ENCODE measurements at regions not wholly inside any gene's neighbourhood (a gene's known extent, or its start where the extent isn't known, plus 50 kb on each side); places are given as distances from the start of the nearest gene placed in this dataset.

DNA sequence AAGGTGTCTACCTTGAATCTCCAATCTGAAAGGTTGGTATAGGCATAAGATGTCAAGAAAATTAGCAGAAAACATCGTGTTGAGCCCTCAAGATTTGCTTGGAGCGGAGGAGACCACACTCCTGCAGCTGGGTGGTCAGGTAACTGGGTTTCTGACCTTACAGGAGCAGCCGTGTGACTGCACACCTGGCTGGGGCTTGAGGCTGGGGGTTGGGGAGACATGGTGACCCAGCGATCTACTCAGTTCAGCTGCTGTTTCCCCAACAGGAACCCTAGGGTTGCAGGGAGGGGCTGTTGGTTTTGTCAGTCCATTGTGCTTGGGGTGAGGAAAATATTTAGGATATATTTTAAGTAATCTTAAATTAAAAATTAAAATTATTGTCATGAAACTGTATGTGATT is 147.0 kb upstream of the ZNF32 start:
- H3K27ac ChIP-seq, result no peak overlapping the region
- no peak for DNase-seq (ENCODE audit: low read depth, low spot score)

- no peak overlapping the region for H3K27ac ChIP-seq
- DNase-seq (ENCODE audit: low read depth, low spot score), result no peak
These were observed 146.4 kb upstream of the ZNF32 start for GRCh38 chr10:43795093-43795492.

- no peak overlapping the region for H3K27ac ChIP-seq
- DNase-seq (ENCODE audit: low read depth, low spot score), result no peak
These were observed 145.6 kb upstream of the ZNF32 start for GRCh38 chr10:43794181-43794815.

GRCh38 chr10:43793704-43794103 is 145.0 kb upstream of the ZNF32 start:
- DNase-seq (ENCODE audit: low read depth, low spot score), result no peak
- no peak overlapping the region for H3K27ac ChIP-seq

DNA sequence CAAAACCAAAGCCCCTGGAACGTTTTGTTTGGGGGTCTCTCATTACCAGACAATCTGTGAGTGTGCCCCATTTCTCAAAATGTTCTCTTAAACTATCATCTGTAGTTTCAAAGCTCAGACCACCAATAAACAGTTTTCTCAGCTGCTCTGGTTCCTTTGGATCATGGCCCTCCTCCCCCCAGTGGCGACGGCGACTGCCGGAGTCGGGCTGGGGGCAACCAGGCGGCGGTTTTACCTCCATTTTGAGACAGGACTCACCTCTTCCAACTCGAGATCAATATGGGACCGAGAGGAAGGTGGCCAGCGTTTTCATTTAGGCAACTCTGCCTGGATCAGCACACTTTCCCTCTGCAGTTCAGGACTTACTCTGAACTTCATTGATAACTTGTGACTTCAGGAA is 141.5 kb upstream of the ZNF32 start:
- no peak overlapping the region for H3K27ac ChIP-seq
- DNase-seq (ENCODE audit: low read depth, low spot score), result no peak

DNA sequence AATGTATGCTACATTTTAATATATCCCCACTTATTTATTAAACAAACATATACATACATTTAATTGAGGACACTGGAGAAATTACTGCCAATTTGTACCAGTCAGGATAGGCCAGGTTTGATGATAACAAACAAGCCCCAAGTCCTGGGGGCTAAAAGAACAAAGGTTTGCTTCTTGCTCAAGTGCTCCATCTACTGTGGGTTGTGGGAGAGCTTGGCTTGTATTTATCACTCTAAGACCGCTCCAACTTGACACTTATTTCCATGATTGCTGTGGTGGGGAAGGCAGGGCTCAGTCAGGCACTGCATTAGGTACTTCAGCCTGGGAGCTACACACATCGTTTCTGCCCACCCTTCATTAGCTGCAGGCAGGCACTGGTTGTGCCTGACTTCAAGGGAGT is 136.6 kb upstream of the ZNF32 start:
- DNase-seq (ENCODE audit: low read depth, low spot score), result no peak
- no peak overlapping the region for H3K27ac ChIP-seq

- DNase-seq (ENCODE audit: low read depth, low spot score), result no peak
- no peak overlapping the region for H3K27ac ChIP-seq
These were observed 134.1 kb upstream of the ZNF32 start for GRCh38 chr10:43782814-43783213.

DNA sequence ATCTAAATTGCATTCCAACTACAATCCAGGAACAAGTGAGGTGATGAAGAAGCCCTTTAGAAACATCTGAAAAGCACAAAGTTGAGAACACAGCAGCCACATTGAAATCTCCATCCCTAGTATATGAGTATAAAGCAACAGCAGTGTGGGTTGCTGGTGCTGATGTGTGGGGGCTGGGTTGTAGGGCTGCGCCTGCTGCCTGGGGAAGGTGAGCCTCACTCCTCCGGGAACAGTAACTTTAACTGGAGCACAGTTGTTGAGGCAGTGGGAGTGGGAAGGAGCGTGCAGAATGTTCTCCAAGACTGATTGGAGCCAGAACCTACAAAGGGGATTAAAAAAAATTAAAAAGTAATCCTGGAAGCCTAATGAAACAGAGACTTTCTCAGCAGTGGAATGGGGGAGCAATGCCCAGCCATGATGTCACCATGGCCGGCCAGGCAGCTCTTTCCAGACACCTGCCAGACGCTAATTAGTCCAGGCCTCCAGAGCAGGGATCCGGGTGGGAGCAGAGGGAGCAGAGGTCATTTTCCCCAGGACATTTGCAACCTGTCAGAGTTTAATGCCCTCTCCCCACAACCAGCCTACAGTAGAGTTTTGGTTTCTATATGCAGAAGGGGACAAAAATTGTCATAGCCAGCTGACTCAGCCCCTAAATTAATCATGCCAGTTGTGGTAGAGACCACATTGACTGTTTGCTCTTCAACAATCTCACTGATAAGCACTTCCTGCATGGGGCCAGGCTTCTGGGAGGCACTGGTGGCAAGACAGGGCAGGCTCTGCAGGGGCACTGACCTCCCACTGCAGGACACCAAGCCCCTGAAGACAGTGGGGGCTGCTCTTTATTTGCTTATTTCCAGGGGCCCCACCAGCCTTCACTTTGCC is 133.0 kb upstream of the ZNF32 start:
- no peak overlapping the region for H3K27ac ChIP-seq
- DNase-seq (ENCODE audit: low read depth, low spot score), result no peak

DNA sequence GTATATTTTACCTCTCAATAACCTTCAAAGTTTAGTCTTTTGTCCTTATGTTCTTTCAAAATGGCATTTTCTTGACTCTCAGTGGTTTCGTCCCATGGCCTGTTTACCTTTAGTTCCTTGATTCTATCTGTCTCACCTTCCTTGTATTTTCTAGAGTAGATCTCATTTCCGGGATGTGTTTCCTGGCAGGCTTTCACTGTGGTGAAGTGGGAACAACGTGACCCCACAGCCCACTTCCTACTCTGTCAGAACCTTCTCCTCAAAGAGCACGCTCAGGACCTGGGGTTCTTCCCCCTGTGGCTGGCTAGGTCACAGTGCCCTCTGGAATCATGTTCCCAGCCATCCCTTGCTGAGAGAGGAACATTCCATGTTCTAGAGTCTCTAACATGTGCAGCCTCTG is 129.9 kb upstream of the ZNF32 start:
- H3K27ac ChIP-seq, result no peak overlapping the region
- no peak for DNase-seq (ENCODE audit: low read depth, low spot score)

DNA sequence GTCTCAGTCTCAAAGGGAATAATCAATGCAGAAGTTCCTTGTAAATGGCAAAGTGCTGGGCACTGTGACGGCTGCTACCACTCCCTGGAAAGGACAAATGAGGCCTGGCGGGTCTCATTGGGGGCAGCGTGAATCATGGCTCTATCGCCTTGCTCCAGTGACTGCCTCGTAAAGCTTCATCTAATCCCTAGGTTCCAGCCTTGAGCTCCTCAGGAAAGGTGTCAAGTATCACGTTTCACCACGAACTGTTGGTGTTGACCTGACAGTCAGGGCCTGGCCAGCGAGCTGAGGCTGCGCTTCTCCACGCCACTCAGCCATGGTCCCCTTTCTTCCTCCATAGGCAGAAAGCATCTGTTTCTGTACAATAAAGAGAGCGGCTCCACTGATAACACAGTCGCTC is 126.7 kb upstream of the ZNF32 start:
- H3K27ac ChIP-seq, result no peak overlapping the region
- DNase-seq (ENCODE audit: low read depth, low spot score), result no peak

DNA sequence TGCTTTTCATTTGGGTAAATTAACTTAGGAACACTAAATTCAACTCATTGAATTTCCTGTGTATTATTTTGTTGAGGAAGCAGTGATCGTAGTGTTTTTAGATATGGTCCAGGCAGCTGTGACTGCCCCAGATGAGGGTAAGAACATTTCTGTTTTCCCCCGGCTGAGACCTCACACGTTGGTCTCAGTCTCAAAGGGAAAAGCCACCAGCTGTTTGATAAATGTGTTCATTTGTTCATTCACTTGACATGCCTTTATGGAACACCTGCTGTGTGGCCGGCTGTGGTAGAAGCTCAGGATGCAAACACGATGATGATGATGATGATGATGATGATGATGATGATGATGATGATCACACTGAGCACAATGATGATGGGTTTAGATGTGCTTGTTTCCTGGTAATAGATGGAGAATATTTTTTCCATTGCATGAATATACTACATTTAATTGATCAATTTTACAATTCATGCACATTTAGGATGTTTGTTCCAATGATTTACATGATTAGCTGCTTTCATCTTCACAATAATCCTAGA is 125.6 kb upstream of the ZNF32 start:
- DNase-seq (ENCODE audit: low read depth, low spot score), result no peak
- no peak overlapping the region for H3K27ac ChIP-seq

- no peak for DNase-seq (ENCODE audit: low read depth, low spot score)
- no peak overlapping the region for H3K27ac ChIP-seq
These were observed 125.1 kb upstream of the ZNF32 start for GRCh38 chr10:43773736-43774135.

- DNase-seq (ENCODE audit: low read depth, low spot score), result no peak
- H3K27ac ChIP-seq, result no peak overlapping the region
These were observed 123.5 kb upstream of the ZNF32 start for GRCh38 chr10:43772171-43772570.

GRCh38 chr10:43771675-43772074 is 123.0 kb upstream of the ZNF32 start:
- no peak overlapping the region for H3K27ac ChIP-seq
- no peak for DNase-seq (ENCODE audit: low read depth, low spot score)

- no peak for DNase-seq (ENCODE audit: low read depth, low spot score)
- H3K27ac ChIP-seq, result no peak overlapping the region
These were observed 116.8 kb upstream of the ZNF32 start for GRCh38 chr10:43765516-43765915.

GRCh38 chr10:43763846-43764245 is 115.2 kb upstream of the ZNF32 start:
- no peak for DNase-seq (ENCODE audit: low read depth, low spot score)
- H3K27ac ChIP-seq, result no peak overlapping the region

DNA sequence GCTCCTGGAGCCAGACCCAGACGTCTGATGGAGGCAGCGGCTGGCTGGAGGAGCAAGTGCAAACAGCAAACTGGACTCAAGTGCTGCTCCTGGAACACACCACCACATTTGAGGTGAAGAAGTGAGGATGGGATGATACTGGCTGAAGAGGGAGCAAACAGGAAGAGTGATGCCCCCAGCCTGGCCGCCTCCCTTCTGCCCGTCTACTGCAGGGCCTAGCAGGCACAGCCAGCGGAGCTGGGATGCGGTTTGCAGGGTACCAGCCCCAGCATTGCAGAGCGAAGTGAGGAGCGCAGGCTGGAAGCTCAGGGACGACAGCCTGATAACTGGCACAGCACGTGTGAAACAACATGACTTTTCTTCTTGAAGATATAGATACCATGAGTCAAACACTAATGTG is 111.8 kb upstream of the ZNF32 start:
- H3K27ac ChIP-seq, result no peak overlapping the region
- no peak for DNase-seq (ENCODE audit: low read depth, low spot score)

GRCh38 chr10:43759216-43759615 is 110.5 kb upstream of the ZNF32 start:
- H3K27ac ChIP-seq, result no peak overlapping the region
- DNase-seq (ENCODE audit: low read depth, low spot score), result no peak

GRCh38 chr10:43756341-43756740 is 107.7 kb upstream of the ZNF32 start:
- no peak overlapping the region for H3K27ac ChIP-seq
- DNase-seq (ENCODE audit: low read depth, low spot score), result no peak

DNA sequence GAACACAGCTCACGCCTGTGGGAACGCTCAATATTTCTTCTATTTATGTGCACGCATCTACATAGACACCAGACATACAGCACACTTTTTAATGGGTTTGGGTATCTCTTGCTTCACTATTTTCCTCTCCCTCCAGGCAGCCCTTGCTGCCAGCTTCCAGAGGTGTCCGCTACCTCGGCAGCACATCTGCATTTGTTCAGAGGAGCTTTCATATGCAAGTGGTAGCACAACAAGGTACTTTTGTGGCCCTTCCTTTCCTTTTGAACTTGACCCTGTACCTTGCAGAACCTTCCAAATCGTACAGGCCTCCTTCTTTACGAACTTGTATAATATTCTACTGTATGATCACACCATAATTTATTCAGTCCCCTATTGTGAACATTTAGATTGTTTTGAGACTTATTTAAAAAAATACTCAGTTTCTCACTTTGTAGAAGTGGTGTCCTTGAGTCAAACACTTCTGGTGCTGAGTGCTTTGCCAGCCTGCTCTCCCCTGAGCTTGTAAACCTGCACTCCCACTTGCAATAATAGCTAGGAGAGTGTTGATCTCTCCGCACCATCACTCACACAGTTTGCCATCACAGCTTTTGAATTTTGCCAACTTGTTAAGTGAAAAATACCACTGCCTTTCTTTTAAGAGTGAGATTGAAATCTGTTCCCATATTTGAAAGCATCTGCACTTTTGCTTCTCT is 106.0 kb upstream of the ZNF32 start:
- no peak for DNase-seq (ENCODE audit: low read depth, low spot score)
- H3K27ac ChIP-seq, result no peak overlapping the region

DNA sequence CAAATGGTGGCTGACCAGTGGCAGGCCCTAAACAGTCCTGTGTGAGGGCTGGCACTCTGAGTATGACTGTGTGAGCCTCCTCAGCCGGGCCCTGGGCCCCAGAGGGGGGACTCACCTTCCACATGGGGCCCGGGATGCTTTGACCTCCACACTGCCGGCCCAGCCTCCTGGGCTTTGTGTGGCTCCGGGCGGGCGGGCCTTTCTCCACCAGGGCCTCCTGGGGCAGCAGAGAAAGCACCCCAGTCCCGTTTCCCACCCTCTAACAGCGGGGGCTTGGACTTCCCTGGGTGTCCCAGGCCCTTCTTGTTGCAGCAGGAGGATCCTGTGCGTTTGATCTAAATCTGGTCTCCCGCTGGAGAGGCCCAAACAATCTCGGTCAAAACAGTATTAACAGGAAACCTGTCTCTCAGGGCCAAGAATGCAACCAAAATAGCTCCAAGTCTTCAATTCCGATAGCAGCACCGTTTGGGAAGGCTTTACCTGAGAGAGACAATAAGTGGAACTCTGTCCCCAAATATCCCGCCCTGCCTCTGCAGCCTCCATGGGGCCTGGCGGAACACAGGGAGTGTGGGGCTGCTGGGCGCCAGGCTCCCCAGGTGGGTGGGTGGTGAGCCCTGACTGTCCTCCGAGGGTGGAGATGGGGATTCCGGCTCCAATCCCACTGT is 104.8 kb upstream of the ZNF32 start:
- no peak overlapping the region for H3K27ac ChIP-seq
- DNase-seq (ENCODE audit: low read depth, low spot score), result no peak

Measured in epithelial cell of prostate (primary cell).